ENCODE measurements at regions not wholly inside any gene's neighbourhood (a gene's known extent, or its start where the extent isn't known, plus 50 kb on each side); places are given as distances from the start of the nearest gene placed in this dataset.

DNA sequence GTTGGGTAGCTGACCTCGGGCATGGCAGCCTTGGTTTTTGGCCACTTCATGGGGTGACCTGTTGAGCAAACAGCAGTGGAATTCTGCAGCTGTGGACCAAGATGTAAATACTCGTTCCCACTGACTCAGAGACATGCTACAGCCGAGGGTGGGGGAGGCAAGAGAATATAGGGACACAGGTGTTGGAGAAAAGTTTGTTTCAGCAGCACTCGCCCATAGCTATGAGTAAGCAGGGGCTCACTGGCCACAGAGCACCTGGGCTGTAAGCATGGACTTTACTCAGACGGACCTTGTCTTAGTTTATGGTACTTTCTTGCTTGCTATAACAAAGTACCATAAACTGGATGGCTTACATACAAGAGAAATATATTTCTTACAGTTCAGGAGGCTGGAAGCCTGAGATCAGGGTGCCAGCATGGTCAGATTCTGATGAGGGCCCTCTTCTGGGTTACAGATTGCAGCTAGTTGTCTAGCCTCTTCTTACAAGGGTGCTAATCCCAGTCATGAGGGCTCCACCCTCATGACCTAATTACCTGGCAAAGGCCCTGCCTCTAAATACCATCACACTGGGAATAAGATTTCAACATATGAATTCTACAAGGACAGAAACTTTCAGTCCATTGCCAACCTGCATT is 437.2 kb upstream of the DAB1 start:
- Histone ChIP-seq H3K4me1 (no peaks in the 10 kb centered on the region), H3K4me3 (no peak overlapping the region), H3K9me3 (no peaks in the 10 kb centered on the region), H3K27ac (no peak overlapping the region), H3K36me3 (no peaks in the 10 kb centered on the region), H3K27me3 (no peaks in the 10 kb centered on the region)
- WGBS, 2 donors (ENCODE audit: low coverage in 1 of 2), result 40 to 92% methylated on average over 1 to 2 of the region's 5 CpGs
- ATAC-seq, result no peak
- no peak for TF ChIP-seq POLR2AphosphoS5 (IDR thresholded peaks at IDR 0.05)
- no peak for TF ChIP-seq POLR2A (IDR thresholded peaks at IDR 0.05)
- TF ChIP-seq, protein P1, sequence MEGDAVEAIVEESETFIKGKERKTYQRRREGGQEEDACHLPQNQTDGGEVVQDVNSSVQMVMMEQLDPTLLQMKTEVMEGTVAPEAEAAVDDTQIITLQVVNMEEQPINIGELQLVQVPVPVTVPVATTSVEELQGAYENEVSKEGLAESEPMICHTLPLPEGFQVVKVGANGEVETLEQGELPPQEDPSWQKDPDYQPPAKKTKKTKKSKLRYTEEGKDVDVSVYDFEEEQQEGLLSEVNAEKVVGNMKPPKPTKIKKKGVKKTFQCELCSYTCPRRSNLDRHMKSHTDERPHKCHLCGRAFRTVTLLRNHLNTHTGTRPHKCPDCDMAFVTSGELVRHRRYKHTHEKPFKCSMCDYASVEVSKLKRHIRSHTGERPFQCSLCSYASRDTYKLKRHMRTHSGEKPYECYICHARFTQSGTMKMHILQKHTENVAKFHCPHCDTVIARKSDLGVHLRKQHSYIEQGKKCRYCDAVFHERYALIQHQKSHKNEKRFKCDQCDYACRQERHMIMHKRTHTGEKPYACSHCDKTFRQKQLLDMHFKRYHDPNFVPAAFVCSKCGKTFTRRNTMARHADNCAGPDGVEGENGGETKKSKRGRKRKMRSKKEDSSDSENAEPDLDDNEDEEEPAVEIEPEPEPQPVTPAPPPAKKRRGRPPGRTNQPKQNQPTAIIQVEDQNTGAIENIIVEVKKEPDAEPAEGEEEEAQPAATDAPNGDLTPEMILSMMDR (IDR thresholded peaks at IDR 0.05), result no peak
- TF ChIP-seq EP300 (IDR thresholded peaks at IDR 0.05), result no peak

DNA sequence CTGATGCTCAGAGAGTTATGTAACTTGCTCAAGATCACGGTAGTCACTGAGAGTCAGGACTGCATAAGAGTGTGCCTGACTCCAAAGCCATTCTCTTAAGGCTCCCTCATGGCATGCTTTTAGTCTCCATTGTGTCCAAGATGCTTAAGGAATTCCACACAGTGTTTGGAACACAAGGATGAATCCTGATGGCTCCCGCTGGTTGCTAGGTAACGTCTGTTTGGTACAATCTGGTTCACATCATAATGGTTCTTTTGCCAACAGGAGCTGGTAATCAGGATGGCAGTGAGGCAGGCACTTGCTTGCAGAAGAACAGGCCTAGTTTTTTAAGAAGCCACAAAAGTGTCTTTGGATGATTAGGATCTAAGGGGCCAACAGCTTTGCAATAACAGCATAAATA is 436.5 kb upstream of the DAB1 start:
- 78 to 91% methylated on average over 1 of the region's 3 CpGs for WGBS, 2 donors (ENCODE audit: low coverage in 1 of 2)
- Histone ChIP-seq H3K9me3 (no peaks in the 10 kb centered on the region), H3K27ac (no peak overlapping the region), H3K4me3 (no peak overlapping the region), H3K4me1 (no peaks in the 10 kb centered on the region), H3K27me3 (no peaks in the 10 kb centered on the region), H3K36me3 (no peaks in the 10 kb centered on the region)
- no peak for ATAC-seq
- TF ChIP-seq, protein P1 (IDR thresholded peaks at IDR 0.05), result no peak
- no peak for TF ChIP-seq POLR2AphosphoS5 (IDR thresholded peaks at IDR 0.05)
- TF ChIP-seq POLR2A (IDR thresholded peaks at IDR 0.05), result no peak

DNA sequence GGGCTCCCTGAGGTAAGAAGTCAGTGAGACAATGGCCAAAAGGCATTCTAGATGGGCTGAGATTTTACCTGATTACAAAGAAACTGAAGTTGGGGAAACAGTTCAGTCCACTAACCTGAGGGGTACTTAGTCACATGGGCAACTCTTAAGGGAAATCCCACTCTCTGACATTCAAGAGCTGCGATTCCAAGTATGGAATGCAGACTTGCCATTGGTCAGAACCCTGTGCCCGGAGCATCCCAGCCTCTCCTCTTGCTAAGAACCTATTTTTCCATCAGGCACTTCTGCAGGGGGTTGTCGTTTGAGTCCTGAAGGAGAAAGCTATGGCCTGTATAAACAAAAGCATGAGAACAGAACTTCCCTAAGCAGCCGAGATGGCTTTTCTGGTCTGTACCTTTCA is 434.9 kb upstream of the DAB1 start:
- no peak for ATAC-seq
- Histone ChIP-seq H3K4me3 (no peak overlapping the region), H3K27me3 (no peaks in the 10 kb centered on the region), H3K9me3 (no peaks in the 10 kb centered on the region), H3K27ac (no peak overlapping the region), H3K36me3 (no peaks in the 10 kb centered on the region), H3K4me1 (no peaks in the 10 kb centered on the region)
- TF ChIP-seq EP300 (IDR thresholded peaks at IDR 0.05), result no peak
- TF ChIP-seq, protein P1 (IDR thresholded peaks at IDR 0.05), result no peak
- no peak for TF ChIP-seq POLR2A (IDR thresholded peaks at IDR 0.05)
- no peak for TF ChIP-seq POLR2AphosphoS5 (IDR thresholded peaks at IDR 0.05)
- 20 to 44% methylated on average over 2 to 3 of the region's 4 CpGs for WGBS, 2 donors (ENCODE audit: low coverage in 1 of 2)

GRCh38 chr1:57857809-57858208 is 433.9 kb upstream of the DAB1 start:
- Histone ChIP-seq H3K27me3 (no peaks in the 10 kb centered on the region), H3K4me1 (no peaks in the 10 kb centered on the region), H3K27ac (no peak overlapping the region), H3K4me3 (no peak overlapping the region), H3K9me3 (no peaks in the 10 kb centered on the region), H3K36me3 (no peaks in the 10 kb centered on the region)
- no peak for TF ChIP-seq EP300 (IDR thresholded peaks at IDR 0.05)
- no peak for TF ChIP-seq POLR2A (IDR thresholded peaks at IDR 0.05)
- TF ChIP-seq, protein P1 (IDR thresholded peaks at IDR 0.05), result no peak
- TF ChIP-seq POLR2AphosphoS5 (IDR thresholded peaks at IDR 0.05), result no peak
- WGBS, 2 donors (ENCODE audit: low coverage in 1 of 2), result 38 to 58% methylated on average over 1 of the region's 1 CpG
- ATAC-seq, result no peak

GRCh38 chr1:57854436-57854835 is 430.6 kb upstream of the DAB1 start:
- H3K27ac ChIP-seq, result no peak overlapping the region
- TF ChIP-seq POLR2AphosphoS5 (IDR thresholded peaks at IDR 0.05) (no peak), POLR2A (IDR thresholded peaks at IDR 0.05) (no peak)
- no peaks in the 10 kb centered on the region for H3K4me1 ChIP-seq
- WGBS, 2 donors (ENCODE audit: low coverage in 1 of 2), result 20 to 44% methylated on average over 3 of the region's 3 CpGs
- no peak for ATAC-seq
- H3K4me3 ChIP-seq, result no peak overlapping the region
- no peaks in the 10 kb centered on the region for H3K36me3 ChIP-seq
- no peaks in the 10 kb centered on the region for H3K9me3 ChIP-seq
- H3K27me3 ChIP-seq, result no peaks in the 10 kb centered on the region
